SK-N-SH treated with all-trans-retinoic acid at 6 μM for 48 hours (cell line): ENCODE measurements at regions not wholly inside any gene's neighbourhood (a gene's known extent, or its start where the extent isn't known, plus 50 kb on each side); places are given as distances from the start of the nearest gene placed in this dataset.

Experiments
- ATAC-seq: fragments of 200-7000 bp; cut with Tn5 transposase; 3 replicates; pipeline ENCODE4 v1.9.1; 2020; ENCODE audit warnings: mild to moderate bottlenecking, moderate library complexity
- ARNTL ChIP-seq: fragments of 450-650 bp; formaldehyde crosslinking; IDR thresholded peaks from 2 replicates; pipeline ENCODE4 v1.5.0; 2020; ENCODE audit warnings: low read depth, mild to moderate bottlenecking, moderate library complexity, borderline replicate concordance
- BACH2 ChIP-seq: fragments of 250-450 bp; sonication (Bioruptor Pico); IDR thresholded peaks from 2 replicates; pipeline ENCODE4 v1.9.0; 2021; ENCODE audit warnings: mild to moderate bottlenecking, borderline replicate concordance
- CSDC2 ChIP-seq: fragments of 250-450 bp; sonication (Bioruptor Pico); IDR thresholded peaks from 2 replicates; pipeline ENCODE4 v1.5.0; 2020; ENCODE audit warnings: mild to moderate bottlenecking, moderate library complexity
- GLIS3 ChIP-seq: fragments of 250-450 bp; sonication (Bioruptor Pico); IDR thresholded peaks from 2 replicates; pipeline ENCODE4 v1.5.0; 2020; ENCODE audit warnings: mild to moderate bottlenecking, moderate library complexity
- ISL1 ChIP-seq: fragments of 250-450 bp; sonication (Bioruptor Pico); IDR thresholded peaks from 2 replicates; pipeline ENCODE4 v2.1.2; 2022; ENCODE audit warnings: mild to moderate bottlenecking, moderate library complexity
- PATZ1 ChIP-seq: fragments of 250-450 bp; sonication (Bioruptor Pico); IDR thresholded peaks from 2 replicates; pipeline ENCODE4 v1.8.0; 2020; ENCODE audit warnings: mild to moderate bottlenecking, moderate library complexity, borderline replicate concordance
- PPARA ChIP-seq: fragments of 250-450 bp; sonication (Bioruptor Pico); IDR thresholded peaks from 2 replicates; pipeline ENCODE4 v1.5.0; 2020; ENCODE audit warnings: mild to moderate bottlenecking, borderline replicate concordance
- RARB ChIP-seq: fragments of 250-450 bp; sonication (Bioruptor Pico); IDR thresholded peaks from 2 replicates; pipeline ENCODE4 v1.8.0; 2021; ENCODE audit warnings: mild to moderate bottlenecking, moderate library complexity
- SNAI2 ChIP-seq: fragments of 250-450 bp; sonication (Bioruptor Pico); IDR thresholded peaks from 2 replicates; pipeline ENCODE4 v1.5.0; 2020; ENCODE audit warnings: mild to moderate bottlenecking, moderate library complexity
- TCF4 ChIP-seq: fragments of 250-450 bp; sonication (Bioruptor Pico); IDR thresholded peaks from 2 replicates; pipeline ENCODE4 v1.8.0; 2021; ENCODE audit warnings: mild to moderate bottlenecking, moderate library complexity, borderline replicate concordance
- TOX ChIP-seq: fragments of 250-450 bp; sonication (Bioruptor Pico); IDR thresholded peaks from 2 replicates; pipeline ENCODE4 v1.8.0; 2021; ENCODE audit warnings: mild to moderate bottlenecking, moderate library complexity, borderline replicate concordance
- TSHZ2 ChIP-seq: fragments of 250-450 bp; sonication (Bioruptor Pico); IDR thresholded peaks from 2 replicates; pipeline ENCODE4 v1.5.0; 2020; ENCODE audit warnings: mild to moderate bottlenecking, moderate library complexity
- ZC3H10 ChIP-seq: fragments of 250-450 bp; sonication (Bioruptor Pico); IDR thresholded peaks from 2 replicates; pipeline ENCODE4 v1.5.1; 2021; ENCODE audit warnings: mild to moderate bottlenecking, moderate library complexity
- ZFP3 ChIP-seq: fragments of 250-450 bp; sonication (Bioruptor Pico); IDR thresholded peaks from 2 replicates; pipeline ENCODE4 v1.5.0; 2020; ENCODE audit warnings: mild to moderate bottlenecking, moderate library complexity
- ZFP30 ChIP-seq: fragments of 450-650 bp; formaldehyde crosslinking; IDR thresholded peaks from 2 replicates; pipeline ENCODE4 v1.5.0; 2022; ENCODE audit warnings: mild to moderate bottlenecking, moderate library complexity
- ZNF565 ChIP-seq: fragments of 450-650 bp; formaldehyde crosslinking; conservative IDR thresholded peaks from 2 replicates; pipeline ENCODE4 v1.5.0; 2020; ENCODE audit warnings: low read depth, mild to moderate bottlenecking, moderate library complexity
- ZNF70 ChIP-seq: fragments of 450-650 bp; formaldehyde crosslinking; IDR thresholded peaks from 2 replicates; pipeline ENCODE4 v1.5.0; 2020; ENCODE audit warnings: mild to moderate bottlenecking, moderate library complexity
- ZNF8 ChIP-seq: fragments of 450-650 bp; formaldehyde crosslinking; IDR thresholded peaks from 2 replicates; pipeline ENCODE4 v1.5.0; 2020; ENCODE audit warnings: mild to moderate bottlenecking, moderate library complexity
- TF ChIP-seq, protein P1 (sequence below): fragments of 250-450 bp; sonication (Bioruptor Pico); IDR thresholded peaks from 2 replicates; pipeline ENCODE4 v1.5.1; 2020; ENCODE audit warnings: low read depth, mild to moderate bottlenecking, moderate library complexity
- TF ChIP-seq, protein P2 (sequence below): fragments of 250-450 bp; sonication (Bioruptor Pico); IDR thresholded peaks from 2 replicates; pipeline ENCODE4 v1.5.1; 2021; ENCODE audit warnings: mild to moderate bottlenecking, moderate library complexity
- TF ChIP-seq, protein P3 (sequence below): fragments of 250-450 bp; sonication (Bioruptor Pico); IDR thresholded peaks from 2 replicates; pipeline ENCODE4 v1.8.0; 2021; ENCODE audit warnings: low read depth, mild to moderate bottlenecking, moderate library complexity, borderline replicate concordance

- TF ChIP-seq TSHZ2 (CRISPR knock-in tag) (no peak), ZFP30 (CRISPR knock-in tag) (no peak), RARB (CRISPR knock-in tag) (no peak)
- TF ChIP-seq, all 23 proteins: peak for 0
These were observed 406.9 kb downstream of the TMEM114 start (continued) for GRCh38 chr16:8183176-8184099.

- no peak for ATAC-seq
- TF ChIP-seq TOX = no peak
- no peak for TF ChIP-seq PPARA (CRISPR knock-in tag)
- no peak for TF ChIP-seq ZC3H10 (CRISPR knock-in tag)
- TF ChIP-seq, protein P1, sequence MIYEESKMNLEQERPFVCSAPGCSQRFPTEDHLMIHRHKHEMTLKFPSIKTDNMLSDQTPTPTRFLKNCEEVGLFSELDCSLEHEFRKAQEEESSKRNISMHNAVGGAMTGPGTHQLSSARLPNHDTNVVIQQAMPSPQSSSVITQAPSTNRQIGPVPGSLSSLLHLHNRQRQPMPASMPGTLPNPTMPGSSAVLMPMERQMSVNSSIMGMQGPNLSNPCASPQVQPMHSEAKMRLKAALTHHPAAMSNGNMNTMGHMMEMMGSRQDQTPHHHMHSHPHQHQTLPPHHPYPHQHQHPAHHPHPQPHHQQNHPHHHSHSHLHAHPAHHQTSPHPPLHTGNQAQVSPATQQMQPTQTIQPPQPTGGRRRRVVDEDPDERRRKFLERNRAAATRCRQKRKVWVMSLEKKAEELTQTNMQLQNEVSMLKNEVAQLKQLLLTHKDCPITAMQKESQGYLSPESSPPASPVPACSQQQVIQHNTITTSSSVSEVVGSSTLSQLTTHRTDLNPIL (CRISPR knock-in tag) = no peak
- TF ChIP-seq BACH2 (CRISPR knock-in tag) = no peak
- TF ChIP-seq ZFP3 (CRISPR knock-in tag) = no peak
- no peak for TF ChIP-seq PATZ1 (CRISPR knock-in tag)
- TF ChIP-seq, protein P2, sequence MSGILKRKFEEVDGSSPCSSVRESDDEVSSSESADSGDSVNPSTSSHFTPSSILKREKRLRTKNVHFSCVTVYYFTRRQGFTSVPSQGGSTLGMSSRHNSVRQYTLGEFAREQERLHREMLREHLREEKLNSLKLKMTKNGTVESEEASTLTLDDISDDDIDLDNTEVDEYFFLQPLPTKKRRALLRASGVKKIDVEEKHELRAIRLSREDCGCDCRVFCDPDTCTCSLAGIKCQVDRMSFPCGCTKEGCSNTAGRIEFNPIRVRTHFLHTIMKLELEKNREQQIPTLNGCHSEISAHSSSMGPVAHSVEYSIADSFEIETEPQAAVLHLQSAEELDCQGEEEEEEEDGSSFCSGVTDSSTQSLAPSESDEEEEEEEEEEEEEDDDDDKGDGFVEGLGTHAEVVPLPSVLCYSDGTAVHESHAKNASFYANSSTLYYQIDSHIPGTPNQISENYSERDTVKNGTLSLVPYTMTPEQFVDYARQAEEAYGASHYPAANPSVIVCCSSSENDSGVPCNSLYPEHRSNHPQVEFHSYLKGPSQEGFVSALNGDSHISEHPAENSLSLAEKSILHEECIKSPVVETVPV (CRISPR knock-in tag) = no peak
- TF ChIP-seq, protein P3, sequence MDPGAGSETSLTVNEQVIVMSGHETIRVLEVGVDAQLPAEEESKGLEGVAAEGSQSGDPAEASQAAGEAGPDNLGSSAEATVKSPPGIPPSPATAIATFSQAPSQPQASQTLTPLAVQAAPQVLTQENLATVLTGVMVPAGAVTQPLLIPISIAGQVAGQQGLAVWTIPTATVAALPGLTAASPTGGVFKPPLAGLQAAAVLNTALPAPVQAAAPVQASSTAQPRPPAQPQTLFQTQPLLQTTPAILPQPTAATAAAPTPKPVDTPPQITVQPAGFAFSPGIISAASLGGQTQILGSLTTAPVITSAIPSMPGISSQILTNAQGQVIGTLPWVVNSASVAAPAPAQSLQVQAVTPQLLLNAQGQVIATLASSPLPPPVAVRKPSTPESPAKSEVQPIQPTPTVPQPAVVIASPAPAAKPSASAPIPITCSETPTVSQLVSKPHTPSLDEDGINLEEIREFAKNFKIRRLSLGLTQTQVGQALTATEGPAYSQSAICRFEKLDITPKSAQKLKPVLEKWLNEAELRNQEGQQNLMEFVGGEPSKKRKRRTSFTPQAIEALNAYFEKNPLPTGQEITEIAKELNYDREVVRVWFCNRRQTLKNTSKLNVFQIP (CRISPR knock-in tag) = no peak
- TF ChIP-seq ZNF565 (CRISPR knock-in tag) = no peak
- no peak for TF ChIP-seq ZFP30 (CRISPR knock-in tag)
- no peak for TF ChIP-seq GLIS3 (CRISPR knock-in tag)
- no peak for TF ChIP-seq SNAI2 (CRISPR knock-in tag)
- TF ChIP-seq TCF4 (CRISPR knock-in tag) = no peak
- TF ChIP-seq ISL1 (CRISPR knock-in tag) = no peak
- no peak for TF ChIP-seq ARNTL (CRISPR knock-in tag)
- no peak for TF ChIP-seq ZNF70 (CRISPR knock-in tag)
- no peak for TF ChIP-seq CSDC2 (CRISPR knock-in tag)
- TF ChIP-seq ZNF8 (CRISPR knock-in tag) = no peak
These were observed 407.6 kb downstream of the TMEM114 start for GRCh38 chr16:8182761-8183160.

GRCh38 chr16:8179615-8180014, 410.7 kb downstream of the TMEM114 start:
- no peak for ATAC-seq
- no peak for TF ChIP-seq ZC3H10 (CRISPR knock-in tag)
- no peak for TF ChIP-seq PPARA (CRISPR knock-in tag)
